Parathyroid adenoma (tissue), 2 donors: ENCODE measurements at regions not wholly inside any gene's neighbourhood (a gene's known extent, or its start where the extent isn't known, plus 50 kb on each side); places are given as distances from the start of the nearest gene placed in this dataset.

Experiments used
- H2AFZ ChIP-seq: fragments of 300-600 bp; sonication (generic); one replicate; pipeline ENCODE4 v1.7.0; 2017; ENCODE audit warnings: antibody characterized with exemption, mild to moderate bottlenecking
- H3K27ac ChIP-seq: fragments of 300-600 bp; sonication (generic); one replicate; pipeline ENCODE4 v1.7.0; 2017
- H3K27me3 ChIP-seq: fragments of 300-600 bp; sonication (generic); one replicate; pipeline ENCODE4 v1.7.0; 2017; ENCODE audit warnings: low read length; ENCODE audit not compliant: control insufficient read depth, insufficient read depth
- H3K36me3 ChIP-seq: fragments of 300-600 bp; sonication (generic); one replicate; pipeline ENCODE4 v1.7.0; 2017; ENCODE audit warnings: low read length; ENCODE audit not compliant: control insufficient read depth, insufficient read depth
- H3K4me1 ChIP-seq: fragments of 300-600 bp; sonication (generic); one replicate; pipeline ENCODE4 v1.7.0; 2017; ENCODE audit warnings: control low read depth
- H3K4me2 ChIP-seq: fragments of 300-600 bp; sonication (generic); one replicate; pipeline ENCODE4 v1.7.0; 2017; ENCODE audit warnings: low read length
- H3K4me3 ChIP-seq: fragments of 300-600 bp; sonication (generic); one replicate; pipeline ENCODE4 v1.7.0; 2017; ENCODE audit warnings: low read depth, low read length
- H3K79me2 ChIP-seq: fragments of 300-600 bp; sonication (generic); one replicate; pipeline ENCODE4 v1.7.0; 2017; ENCODE audit warnings: control low read depth
- H3K9ac ChIP-seq: fragments of 300-600 bp; sonication (generic); one replicate; pipeline ENCODE4 v1.7.0; 2017; ENCODE audit warnings: mild to moderate bottlenecking
- H3K9me3 ChIP-seq: fragments of 300-600 bp; sonication (generic); one replicate; pipeline ENCODE4 v1.7.0; 2017; ENCODE audit warnings: low read length; ENCODE audit not compliant: control insufficient read depth
- CTCF ChIP-seq: fragments of 300-600 bp; sonication (generic); IDR thresholded peaks from one replicate; pipeline ENCODE4 v1.7.0; 2017; ENCODE audit warnings: antibody characterized with exemption, mild to moderate bottlenecking
- donor health status: primary hyperparathyroidism.

DNA sequence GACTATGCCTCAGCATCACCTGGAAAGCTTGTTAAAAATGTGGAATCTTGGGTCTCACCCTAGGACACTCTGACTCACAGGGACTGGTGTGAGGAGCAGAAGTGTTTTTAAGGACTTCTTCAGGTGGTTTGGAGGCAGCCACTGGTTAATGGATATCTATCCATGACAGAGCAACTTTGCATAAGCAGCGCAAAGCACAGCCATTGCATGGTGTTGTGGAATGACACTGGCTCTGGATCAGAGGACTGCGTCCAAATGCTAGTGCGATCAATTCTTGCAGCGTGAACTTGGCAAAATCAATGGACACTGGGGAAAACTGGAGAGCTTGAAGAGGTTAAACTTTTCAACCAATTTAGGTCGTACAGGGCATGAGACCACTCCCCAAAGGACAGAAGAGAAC is 116.8 kb upstream of the FAM78B start:
- H3K4me2 ChIP-seq, result no peak overlapping the region
- no peaks in the 10 kb centered on the region for H3K27me3 ChIP-seq
- H3K9ac ChIP-seq, result no peak overlapping the region
- H3K9me3 ChIP-seq, result no peaks in the 10 kb centered on the region
- no peaks in the 10 kb centered on the region for H3K79me2 ChIP-seq
- H3K27ac ChIP-seq, result no peak overlapping the region
- no peaks in the 10 kb centered on the region for H3K4me1 ChIP-seq
- no peaks in the 10 kb centered on the region for H3K36me3 ChIP-seq
- TF ChIP-seq CTCF, result no peak
- H2AFZ ChIP-seq, result no peak overlapping the region
- no peak overlapping the region for H3K4me3 ChIP-seq

DNA sequence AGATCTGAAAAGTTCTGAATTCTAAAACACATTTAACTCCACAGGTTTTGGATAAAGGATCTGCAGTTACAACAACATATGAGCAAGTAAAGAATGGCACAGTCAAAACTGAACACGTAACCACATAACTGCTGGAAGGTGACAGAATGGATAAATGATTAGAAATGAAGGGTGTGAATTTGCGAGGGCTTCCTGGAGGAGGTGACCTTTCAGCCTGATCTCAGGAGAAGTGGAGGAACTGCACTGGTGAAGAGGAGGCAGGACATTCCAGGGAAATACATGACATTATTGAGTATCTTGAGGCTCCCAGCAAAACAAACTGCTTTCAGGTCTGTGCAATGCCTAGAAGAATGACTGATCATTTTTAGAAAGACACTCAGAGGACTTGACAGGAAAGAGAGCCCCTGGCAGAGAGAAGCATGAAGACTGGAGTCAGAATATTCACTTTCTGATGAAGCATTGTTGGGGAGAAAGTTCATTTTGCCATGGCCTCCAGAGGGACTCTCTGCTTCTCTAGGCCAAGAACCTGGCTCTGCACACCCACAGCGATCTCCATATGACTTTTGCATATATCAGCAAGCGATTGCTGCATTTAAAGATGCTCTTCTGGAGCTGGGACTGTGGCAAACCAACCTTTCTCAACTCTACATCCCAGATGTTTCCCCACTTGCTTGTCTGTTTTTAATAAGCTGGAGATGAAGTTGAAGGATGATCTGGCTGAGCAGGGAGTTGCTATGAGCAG is 122.7 kb upstream of the FAM78B start:
- no peak for TF ChIP-seq CTCF
- H3K36me3 ChIP-seq, result no peaks in the 10 kb centered on the region
- H3K9me3 ChIP-seq, result no peaks in the 10 kb centered on the region
- no peak overlapping the region for H3K4me3 ChIP-seq
- H2AFZ ChIP-seq, result no peak overlapping the region
- no peaks in the 10 kb centered on the region for H3K27me3 ChIP-seq
- H3K4me2 ChIP-seq, result no peak overlapping the region
- no peaks in the 10 kb centered on the region for H3K79me2 ChIP-seq
- H3K4me1 ChIP-seq, result no peaks in the 10 kb centered on the region
- no peak overlapping the region for H3K27ac ChIP-seq
- H3K9ac ChIP-seq, result no peak overlapping the region

DNA sequence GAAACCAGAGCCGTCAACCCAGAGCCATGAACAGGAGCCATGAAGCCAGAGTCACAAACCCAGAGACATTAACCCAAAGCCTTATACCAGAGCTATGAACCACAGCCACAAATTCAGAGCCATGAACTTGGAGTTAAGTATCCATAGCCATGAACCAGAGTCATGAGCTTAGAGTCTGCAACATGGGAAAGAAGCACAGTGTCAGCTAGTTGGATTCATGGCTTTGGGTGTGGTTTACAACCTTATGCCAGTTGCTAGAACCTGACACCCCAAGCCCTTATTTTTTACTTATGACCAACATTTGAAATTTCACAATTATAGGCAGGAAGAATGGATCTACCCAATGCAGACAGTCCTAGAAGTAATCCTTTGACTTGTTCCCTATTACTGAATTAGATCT is 128.9 kb upstream of the FAM78B start:
- Histone ChIP-seq H3K9me3 (no peaks in the 10 kb centered on the region), H3K27ac (no peak overlapping the region), H3K27me3 (no peaks in the 10 kb centered on the region), H3K4me2 (no peak overlapping the region), H3K36me3 (no peaks in the 10 kb centered on the region), H3K9ac (no peak overlapping the region), H3K4me3 (no peak overlapping the region), H2AFZ (no peak overlapping the region), H3K79me2 (no peaks in the 10 kb centered on the region), H3K4me1 (no peaks in the 10 kb centered on the region)
- no peak for TF ChIP-seq CTCF

DNA sequence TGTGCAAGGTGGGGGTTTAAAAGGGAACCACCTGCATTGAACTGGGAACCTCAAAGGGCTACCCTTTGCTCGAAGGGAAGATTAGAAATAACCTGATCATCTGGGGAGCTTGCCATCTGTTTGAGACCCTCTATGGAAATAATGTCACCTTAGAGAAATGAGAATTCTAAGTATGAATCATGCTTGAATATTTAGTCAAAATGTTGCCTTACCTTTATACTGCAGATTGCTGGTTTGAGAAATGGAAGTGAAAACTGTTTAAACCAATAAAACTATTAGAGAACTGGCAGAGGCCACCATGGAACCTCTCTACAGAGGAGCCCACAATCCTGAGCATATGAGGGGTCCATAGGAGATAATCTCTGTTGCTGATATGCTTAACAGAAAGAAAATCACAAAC is 131.2 kb upstream of the FAM78B start:
- H3K9ac ChIP-seq, result no peak overlapping the region

More for the DNA sequence above, 131.2 kb upstream of the FAM78B start:
- H3K27me3 ChIP-seq, result no peaks in the 10 kb centered on the region
- H3K9me3 ChIP-seq, result no peaks in the 10 kb centered on the region
- TF ChIP-seq CTCF, result no peak
- H2AFZ ChIP-seq, result no peak overlapping the region
- H3K4me2 ChIP-seq, result no peak overlapping the region
- H3K4me1 ChIP-seq, result no peaks in the 10 kb centered on the region
- H3K27ac ChIP-seq, result no peak overlapping the region
- no peaks in the 10 kb centered on the region for H3K79me2 ChIP-seq
- no peak overlapping the region for H3K4me3 ChIP-seq
- no peaks in the 10 kb centered on the region for H3K36me3 ChIP-seq
